CD4-positive, alpha-beta memory T cell (primary cell): ENCODE measurements at regions not wholly inside any gene's neighbourhood (a gene's known extent, or its start where the extent isn't known, plus 50 kb on each side); places are given as distances from the start of the nearest gene placed in this dataset.

Experiments used
- CTCF ChIA-PET: fragments of 350-600 bp; sonication (Branson Sonifier 250); formaldehyde crosslinking; loops from one replicate; lab custom pipeline; 2021; ENCODE audit warnings: inconsistent platforms; ENCODE audit not compliant: partially characterized antibody; lab: Charles Lee
- POLR2A ChIA-PET: fragments of 350-600 bp; sonication (Branson Sonifier 250); formaldehyde crosslinking; loops from one replicate; lab custom pipeline; 2021; ENCODE audit not compliant: partially characterized antibody; lab: Charles Lee
- DNase-seq, 5 donors: peaks; one replicate each; pipeline versions ENCODE4 v3.0.0 to v3.0.0-alpha.2; 2020 to 2022; ENCODE audit warnings: mixed read lengths in 1 of 5
- H3K27ac ChIP-seq: one replicate; pipeline ENCODE4 v1.7.0; 2013; ENCODE audit warnings: low read depth, low read length
- H3K27me3 ChIP-seq: 2 replicates; pipeline ENCODE4 v1.7.0; 2013; ENCODE audit warnings: mild to moderate bottlenecking, low read length, moderate library complexity; ENCODE audit not compliant: insufficient read depth
- H3K36me3 ChIP-seq: 2 replicates; pipeline ENCODE4 v1.7.0; 2013; ENCODE audit warnings: mild to moderate bottlenecking, low read length, moderate library complexity; ENCODE audit not compliant: insufficient read depth
- H3K4me1 ChIP-seq: 2 replicates; pipeline ENCODE4 v1.7.0; 2013; ENCODE audit warnings: mild to moderate bottlenecking, low read length, moderate library complexity; ENCODE audit not compliant: insufficient read depth
- H3K4me3 ChIP-seq, 2 donors: one replicate each; pipeline ENCODE4 v1.7.0; 2013; ENCODE audit warnings: low read length in 2 of 2, mild to moderate bottlenecking in 1 of 2
- H3K9me3 ChIP-seq, 2 donors: one replicate each; pipeline ENCODE4 v1.7.0; 2013; ENCODE audit warnings: low read length in 2 of 2, control low read depth in 1 of 2; ENCODE audit not compliant: control insufficient read depth in 1 of 2
- H3K27ac Mint-ChIP-seq, 7 donors: one replicate each; pipeline ENCODE4 v1.8.0; 2020 to 2021; ENCODE audit warnings: mixed read lengths in 7 of 7, mild to moderate bottlenecking in 6 of 7, inconsistent platforms in 3 of 7, moderate library complexity in 3 of 7
- H3K27me3 Mint-ChIP-seq, 2 donors: one replicate each; pipeline ENCODE4 v1.8.0; 2020 to 2021; ENCODE audit warnings: mixed read lengths in 2 of 2
- H3K36me3 Mint-ChIP-seq, 2 donors: one replicate each; pipeline ENCODE4 v1.8.0; 2020 to 2021; ENCODE audit warnings: mixed read lengths in 2 of 2, inconsistent platforms in 1 of 2, mild to moderate bottlenecking in 1 of 2
- H3K4me1 Mint-ChIP-seq, 4 donors: one replicate each; pipeline ENCODE4 v1.8.0; 2020 to 2021; ENCODE audit warnings: mixed read lengths in 4 of 4, mild to moderate bottlenecking in 1 of 4
- H3K4me3 Mint-ChIP-seq, 8 donors: one replicate each; pipeline ENCODE4 v1.8.0; 2020 to 2021; ENCODE audit warnings: mixed read lengths in 8 of 8, mild to moderate bottlenecking in 7 of 8, moderate library complexity in 6 of 8, inconsistent platforms in 3 of 8
- H3K9me3 Mint-ChIP-seq, 8 donors: one replicate each; pipeline ENCODE4 v1.8.0; 2020 to 2021; ENCODE audit warnings: mixed read lengths in 8 of 8, mild to moderate bottlenecking in 5 of 8, inconsistent platforms in 3 of 8, moderate library complexity in 1 of 8
- intact Hi-C: fragments of 100-400 bp; cut with micrococcal nuclease; formaldehyde crosslinking; loops from one replicate; pipeline ENCODE4 v1.15.1; 2023

- no peak overlapping the region for H3K27ac ChIP-seq
- Mint-ChIP-seq H3K36me3 (no peaks in the 10 kb centered on the region), H3K27ac (no peak overlapping the region), H3K9me3 (no peaks in the 10 kb centered on the region), H3K4me3 (no peak overlapping the region), H3K27me3 (peaks cover 12 to 15% of the 10 kb centered on the region in 2 donors), H3K4me1 (no peaks in the 10 kb centered on the region)
- ChIA-PET CTCF (interaction anchor here (1.2 kb wide), 1 partner anchor 10 kb away, joined by 4 read pairs; no protein-coding TSS in a partner anchor), POLR2A (no interaction called here)
- H3K9me3 ChIP-seq, result no peaks in the 10 kb centered on the region
- no peaks in the 10 kb centered on the region for H3K4me1 ChIP-seq
- intact Hi-C loops, result no loop called here
- H3K36me3 ChIP-seq, result no peaks in the 10 kb centered on the region
- no peak for DNase-seq
- H3K4me3 ChIP-seq, result no peak overlapping the region
- no peaks in the 10 kb centered on the region for H3K27me3 ChIP-seq
Observed at GRCh38 chr2:176763130-176763529, 449.5 kb upstream of the HNRNPA3 start.

GRCh38 chr2:176763851-176764404 lies 448.7 kb upstream of the HNRNPA3 start:
- ChIA-PET CTCF (interaction anchor here (1.2 kb wide), 1 partner anchor 10 kb away, joined by 4 read pairs; no protein-coding TSS in a partner anchor), POLR2A (no interaction called here)
- Mint-ChIP-seq H3K4me1 (no peaks in the 10 kb centered on the region), H3K4me3 (no peak overlapping the region), H3K27ac (no peak overlapping the region), H3K36me3 (no peaks in the 10 kb centered on the region), H3K9me3 (no peaks in the 10 kb centered on the region), H3K27me3 (peaks cover 12 to 15% of the 10 kb centered on the region in 2 donors)
- H3K27ac ChIP-seq, result no peak overlapping the region
- DNase-seq, result no peak
- no peak overlapping the region for H3K4me3 ChIP-seq
- no peaks in the 10 kb centered on the region for H3K36me3 ChIP-seq
- no peaks in the 10 kb centered on the region for H3K9me3 ChIP-seq
- no peaks in the 10 kb centered on the region for H3K4me1 ChIP-seq
- intact Hi-C loops, result no loop called here
- H3K27me3 ChIP-seq, result no peaks in the 10 kb centered on the region

DNA sequence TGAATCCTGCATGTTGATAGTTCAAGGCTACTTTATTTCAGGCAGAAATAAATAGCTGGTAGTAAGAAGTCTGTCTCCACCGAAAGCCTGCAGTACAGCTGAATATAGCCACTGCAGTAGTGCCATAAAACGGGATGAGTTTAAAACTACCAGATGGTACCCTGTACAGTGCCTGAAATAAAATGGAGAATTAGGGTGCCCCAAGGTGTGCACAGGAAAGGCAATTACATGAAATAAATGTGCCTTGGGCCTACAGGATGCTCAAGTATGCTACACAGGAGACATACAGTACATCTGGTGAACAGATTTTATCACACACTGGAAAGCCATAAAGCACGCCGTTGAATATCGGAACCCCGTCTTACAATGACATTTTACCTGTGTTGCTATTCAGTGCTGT lies 447.7 kb upstream of the HNRNPA3 start:
- Histone ChIP-seq H3K36me3 (no peaks in the 10 kb centered on the region), H3K27me3 (no peaks in the 10 kb centered on the region), H3K4me3 (no peak overlapping the region), H3K27ac (no peak overlapping the region), H3K4me1 (no peaks in the 10 kb centered on the region), H3K9me3 (no peaks in the 10 kb centered on the region)
- DNase-seq, result no peak
- Mint-ChIP-seq H3K27ac (no peak overlapping the region), H3K36me3 (no peaks in the 10 kb centered on the region), H3K4me1 (no peaks in the 10 kb centered on the region), H3K27me3 (peaks cover 13 to 18% of the 10 kb centered on the region in 2 donors), H3K9me3 (peaks cover 0 to 3% (median 0%) of the 10 kb centered on the region in 8 donors), H3K4me3 (no peak overlapping the region)
- CTCF ChIA-PET, result no interaction called here
- intact Hi-C loops, result no loop called here
- POLR2A ChIA-PET, result no interaction called here

DNA sequence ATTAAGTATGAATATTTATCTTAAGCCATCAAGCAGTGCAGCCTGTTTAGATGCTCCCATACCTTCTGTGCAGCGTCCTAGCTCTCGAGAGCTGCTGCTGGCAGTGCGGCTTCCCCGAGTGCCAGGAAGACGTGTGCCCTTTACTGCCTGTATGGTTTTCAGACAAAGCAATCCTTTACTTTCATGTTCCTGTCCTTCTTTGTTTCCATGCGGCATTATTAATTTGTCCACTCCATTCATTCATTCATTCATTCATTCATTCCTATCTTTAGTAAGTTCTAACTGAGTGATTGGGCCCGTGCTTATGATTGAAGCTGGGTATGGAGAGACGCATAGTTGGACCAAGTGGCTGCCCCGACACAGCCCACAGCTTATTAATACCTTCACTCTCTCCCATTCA lies 446.6 kb upstream of the HNRNPA3 start:
- Histone ChIP-seq H3K4me3 (no peak overlapping the region), H3K4me1 (no peaks in the 10 kb centered on the region), H3K27ac (no peak overlapping the region), H3K9me3 (no peaks in the 10 kb centered on the region), H3K27me3 (no peaks in the 10 kb centered on the region), H3K36me3 (no peaks in the 10 kb centered on the region)
- Mint-ChIP-seq H3K4me3 (no peak overlapping the region), H3K9me3 (peaks cover 0 to 3% (median 0%) of the 10 kb centered on the region in 8 donors), H3K27ac (no peak overlapping the region), H3K27me3 (peaks cover 13 to 16% of the 10 kb centered on the region in 2 donors), H3K4me1 (no peaks in the 10 kb centered on the region), H3K36me3 (no peaks in the 10 kb centered on the region)
- ChIA-PET POLR2A (no interaction called here), CTCF (no interaction called here)
- intact Hi-C loops, result no loop called here
- DNase-seq, result no peak

DNA sequence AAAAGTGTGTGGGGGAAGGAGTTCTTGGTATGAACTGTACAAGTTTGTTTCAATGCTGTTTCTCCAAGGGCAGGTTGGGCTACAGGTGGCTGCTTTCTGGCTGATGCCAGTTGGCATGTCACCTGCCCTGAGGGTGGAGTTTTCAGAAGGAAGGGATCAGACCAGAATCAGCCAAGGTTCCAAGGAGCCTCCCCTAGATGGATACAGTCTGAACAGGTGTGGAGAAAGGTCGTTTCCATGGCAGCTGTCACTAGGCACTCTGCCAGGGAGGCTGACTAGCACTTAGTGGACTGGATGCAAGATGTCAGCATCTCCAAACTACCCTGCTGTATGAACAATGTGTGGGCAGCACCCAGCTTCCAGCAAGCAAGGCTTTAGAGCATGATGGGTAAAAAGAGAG lies 444.4 kb upstream of the HNRNPA3 start:
- Histone ChIP-seq H3K4me1 (no peaks in the 10 kb centered on the region), H3K27ac (no peak overlapping the region), H3K9me3 (no peaks in the 10 kb centered on the region), H3K36me3 (no peaks in the 10 kb centered on the region), H3K4me3 (no peak overlapping the region), H3K27me3 (no peaks in the 10 kb centered on the region)
- no peak for DNase-seq
- intact Hi-C loops, result no loop called here
- Mint-ChIP-seq H3K27me3 (peaks cover 13 to 20% of the 10 kb centered on the region in 2 donors), H3K27ac (no peak overlapping the region), H3K36me3 (no peaks in the 10 kb centered on the region), H3K9me3 (peaks cover 2 to 9% (median 5%) of the 10 kb centered on the region in 8 donors), H3K4me3 (no peak overlapping the region), H3K4me1 (no peaks in the 10 kb centered on the region)
- ChIA-PET CTCF (no interaction called here), POLR2A (no interaction called here)

GRCh38 chr2:176769021-176769420 lies 443.6 kb upstream of the HNRNPA3 start:
- Histone ChIP-seq H3K36me3 (no peaks in the 10 kb centered on the region), H3K27ac (no peak overlapping the region), H3K27me3 (no peaks in the 10 kb centered on the region), H3K9me3 (no peaks in the 10 kb centered on the region), H3K4me3 (no peak overlapping the region), H3K4me1 (no peaks in the 10 kb centered on the region)
- DNase-seq, result no peak
- Mint-ChIP-seq H3K36me3 (no peaks in the 10 kb centered on the region), H3K4me1 (no peaks in the 10 kb centered on the region), H3K4me3 (no peak overlapping the region), H3K9me3 (peaks cover 2 to 15% (median 6%) of the 10 kb centered on the region in 8 donors), H3K27ac (no peak overlapping the region), H3K27me3 (peaks cover 11 to 17% of the 10 kb centered on the region in 2 donors)
- ChIA-PET POLR2A (no interaction called here), CTCF (no interaction called here)
- intact Hi-C loops, result no loop called here

- no peaks in the 10 kb centered on the region for H3K36me3 Mint-ChIP-seq
- peaks cover 2 to 18% (median 6%) of the 10 kb centered on the region in 8 donors for H3K9me3 Mint-ChIP-seq
- H3K27me3 Mint-ChIP-seq, result peaks cover 11% of the 10 kb centered on the region in 2 donors
- H3K4me1 Mint-ChIP-seq, result no peaks in the 10 kb centered on the region
- H3K4me3 Mint-ChIP-seq, result no peak overlapping the region
- no peaks in the 10 kb centered on the region for H3K9me3 ChIP-seq
- no peaks in the 10 kb centered on the region for H3K36me3 ChIP-seq
- no peak overlapping the region for H3K27ac Mint-ChIP-seq
- no peaks in the 10 kb centered on the region for H3K27me3 ChIP-seq
- no peak for DNase-seq
- intact Hi-C loops, result no loop called here
- no peaks in the 10 kb centered on the region for H3K4me1 ChIP-seq
- ChIA-PET CTCF (no interaction called here), POLR2A (no interaction called here)
- no peak overlapping the region for H3K4me3 ChIP-seq
- no peak overlapping the region for H3K27ac ChIP-seq
Observed at GRCh38 chr2:176769499-176770370, 442.9 kb upstream of the HNRNPA3 start.
